LNCaP clone FGC (cell line): ENCODE measurements at regions not wholly inside any gene's neighbourhood (a gene's known extent, or its start where the extent isn't known, plus 50 kb on each side); places are given as distances from the start of the nearest gene placed in this dataset.

Experiments
- DNase-seq: peaks from one replicate; pipeline ENCODE4 v3.0.0-alpha.2; 2011; ENCODE audit warnings: low read depth
- H3K4me3 ChIP-seq: 2 replicates; pipeline ENCODE4 v1.5.1; 2011; ENCODE audit warnings: mild to moderate bottlenecking, low read depth, low read length, control low read depth
- CTCF ChIP-seq: IDR thresholded peaks from 2 replicates; pipeline ENCODE4 v1.5.1; 2012; ENCODE audit warnings: mild to moderate bottlenecking; ENCODE audit not compliant: control insufficient read depth, insufficient read depth; ENCODE audit errors: extremely low read depth

- H3K4me3 ChIP-seq, result no peak overlapping the region
- DNase-seq, result no peak
- TF ChIP-seq CTCF, result no peak
These were observed 185.8 kb downstream of the OLFM4 start for GRCh38 chr13:53214433-53214832.

- no peak for TF ChIP-seq CTCF
- H3K4me3 ChIP-seq, result no peak overlapping the region
- no peak for DNase-seq
These were observed 186.9 kb downstream of the OLFM4 start for GRCh38 chr13:53215563-53215962.

GRCh38 chr13:53216773-53217172, 188.2 kb downstream of the OLFM4 start:
- no peak overlapping the region for H3K4me3 ChIP-seq
- no peak for DNase-seq
- TF ChIP-seq CTCF, result no peak

GRCh38 chr13:53217194-53217593, 188.6 kb downstream of the OLFM4 start:
- TF ChIP-seq CTCF, result no peak
- no peak overlapping the region for H3K4me3 ChIP-seq
- no peak for DNase-seq

- DNase-seq, result no peak
- no peak for TF ChIP-seq CTCF
- no peak overlapping the region for H3K4me3 ChIP-seq
These were observed 191.4 kb downstream of the OLFM4 start for GRCh38 chr13:53220038-53220437.

- no peak for DNase-seq
- H3K4me3 ChIP-seq, result no peak overlapping the region
- no peak for TF ChIP-seq CTCF
These were observed 209.1 kb downstream of the OLFM4 start for GRCh38 chr13:53237696-53238095.

GRCh38 chr13:53238261-53238660, 209.6 kb downstream of the OLFM4 start:
- TF ChIP-seq CTCF, result no peak
- H3K4me3 ChIP-seq, result no peak overlapping the region
- DNase-seq, result peak; percentile 38
